ENCODE measurements at regions not wholly inside any gene's neighbourhood (a gene's known extent, or its start where the extent isn't known, plus 50 kb on each side); places are given as distances from the start of the nearest gene placed in this dataset.

- Histone ChIP-seq H3K4me1 (replicated peaks; ENCODE audit: insufficient read depth) (no peaks in the 10 kb centered on the region), H2AFZ (no peak overlapping the region), H3K9me2 (ENCODE audit: insufficient read depth) (0 out of 2 replicates have a peak, but pooled peaks cover 3% of the 10 kb centered on the region), H3K4me2 (no peak overlapping the region), H3K9me3 (ENCODE audit: insufficient read depth, low read depth) (no peaks in the 10 kb centered on the region), H3K4me3 (no peak overlapping the region), H3F3A (ENCODE audit: insufficient read depth, low read depth) (no peaks in the 10 kb centered on the region), H4K20me1 (ENCODE audit: insufficient read depth) (no peaks in the 10 kb centered on the region), H3K79me2 (ENCODE audit: low read depth) (no peaks in the 10 kb centered on the region), H3K27ac (no peak overlapping the region), H3K27me3 (ENCODE audit: insufficient read depth, low read depth) (no peaks in the 10 kb centered on the region), H3K36me3 (ENCODE audit: low read depth) (no peaks in the 10 kb centered on the region)
- no TSS peak for BruUV-seq (replicated peaks)
- TF ChIP-seq EZH2 (IDR thresholded peaks at IDR 0.05; ENCODE audit: low read depth) = no peak
- TF ChIP-seq, protein P1, sequence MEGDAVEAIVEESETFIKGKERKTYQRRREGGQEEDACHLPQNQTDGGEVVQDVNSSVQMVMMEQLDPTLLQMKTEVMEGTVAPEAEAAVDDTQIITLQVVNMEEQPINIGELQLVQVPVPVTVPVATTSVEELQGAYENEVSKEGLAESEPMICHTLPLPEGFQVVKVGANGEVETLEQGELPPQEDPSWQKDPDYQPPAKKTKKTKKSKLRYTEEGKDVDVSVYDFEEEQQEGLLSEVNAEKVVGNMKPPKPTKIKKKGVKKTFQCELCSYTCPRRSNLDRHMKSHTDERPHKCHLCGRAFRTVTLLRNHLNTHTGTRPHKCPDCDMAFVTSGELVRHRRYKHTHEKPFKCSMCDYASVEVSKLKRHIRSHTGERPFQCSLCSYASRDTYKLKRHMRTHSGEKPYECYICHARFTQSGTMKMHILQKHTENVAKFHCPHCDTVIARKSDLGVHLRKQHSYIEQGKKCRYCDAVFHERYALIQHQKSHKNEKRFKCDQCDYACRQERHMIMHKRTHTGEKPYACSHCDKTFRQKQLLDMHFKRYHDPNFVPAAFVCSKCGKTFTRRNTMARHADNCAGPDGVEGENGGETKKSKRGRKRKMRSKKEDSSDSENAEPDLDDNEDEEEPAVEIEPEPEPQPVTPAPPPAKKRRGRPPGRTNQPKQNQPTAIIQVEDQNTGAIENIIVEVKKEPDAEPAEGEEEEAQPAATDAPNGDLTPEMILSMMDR (conservative IDR thresholded peaks at IDR 0.05) = no peak
- POLR2A ChIA-PET (ENCODE audit: unreplicated experiment) = interaction anchor here (0.7 kb wide), 1 partner anchor 1558 kb away, joined by 3 read pairs; no protein-coding TSS in a partner anchor
- no peak for DNase-seq
- intact Hi-C loops (cut with micrococcal nuclease; ENCODE audit: unreplicated experiment) = no loop called here
- CTCF ChIA-PET = no interaction called here
Measured at GRCh38 chr10:20976891-20977290, 79.8 kb upstream of the NEBL start.

DNA sequence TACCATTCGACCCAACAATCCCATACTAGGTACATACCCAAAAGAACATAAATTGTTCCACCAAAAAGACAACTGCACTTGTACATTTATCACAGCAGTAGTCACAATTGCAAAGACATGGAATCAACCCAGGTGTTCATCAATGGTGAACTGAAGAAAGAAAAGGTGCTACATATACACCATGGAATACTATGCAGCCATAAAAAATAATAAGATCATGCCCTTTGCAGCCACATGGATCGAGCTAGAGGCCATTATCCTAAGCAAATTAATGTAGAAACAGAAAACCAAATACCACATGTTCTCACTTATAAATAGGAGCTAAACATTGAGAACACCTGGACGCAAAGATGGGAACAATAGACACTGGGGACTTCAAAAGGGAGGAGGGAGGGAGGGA lies 79.3 kb upstream of the NEBL start:
- H4K20me1 ChIP-seq (ENCODE audit: insufficient read depth) = no peaks in the 10 kb centered on the region
- H3K36me3 ChIP-seq (ENCODE audit: low read depth) = no peaks in the 10 kb centered on the region
- intact Hi-C loops (cut with micrococcal nuclease; ENCODE audit: unreplicated experiment) = no loop called here
- H3K9me3 ChIP-seq (ENCODE audit: insufficient read depth, low read depth) = no peaks in the 10 kb centered on the region
- no peak overlapping the region for H3K27ac ChIP-seq
- H3K4me3 ChIP-seq = no peak overlapping the region
- no peak overlapping the region for H2AFZ ChIP-seq
- no peaks in the 10 kb centered on the region for H3K27me3 ChIP-seq (ENCODE audit: insufficient read depth, low read depth)
- TF ChIP-seq EZH2 (IDR thresholded peaks at IDR 0.05; ENCODE audit: low read depth) = no peak
- TF ChIP-seq, protein P1 (conservative IDR thresholded peaks at IDR 0.05) = no peak
- no peaks in the 10 kb centered on the region for H3F3A ChIP-seq (ENCODE audit: insufficient read depth, low read depth)
- DNase-seq = no peak
- ChIA-PET POLR2A (ENCODE audit: unreplicated experiment) (interaction anchor here (0.7 kb wide), 1 partner anchor 86 kb away, joined by 3 read pairs; no protein-coding TSS in a partner anchor), CTCF (no interaction called here)
- BruUV-seq (replicated peaks) = no TSS peak
- H3K4me2 ChIP-seq = no peak overlapping the region
- no peaks in the 10 kb centered on the region for H3K79me2 ChIP-seq (ENCODE audit: low read depth)
- no peaks in the 10 kb centered on the region for H3K4me1 ChIP-seq (replicated peaks; ENCODE audit: insufficient read depth)
- 0 out of 2 replicates have a peak, but pooled peaks cover 3% of the 10 kb centered on the region for H3K9me2 ChIP-seq (ENCODE audit: insufficient read depth)

GRCh38 chr10:20975236-20975635 lies 78.1 kb upstream of the NEBL start:
- Histone ChIP-seq H3K4me2 (no peak overlapping the region), H4K20me1 (ENCODE audit: insufficient read depth) (no peaks in the 10 kb centered on the region), H3K79me2 (ENCODE audit: low read depth) (no peaks in the 10 kb centered on the region), H3K9me3 (ENCODE audit: insufficient read depth, low read depth) (no peaks in the 10 kb centered on the region), H3K4me3 (no peak overlapping the region), H3K4me1 (replicated peaks; ENCODE audit: insufficient read depth) (no peaks in the 10 kb centered on the region), H3F3A (ENCODE audit: insufficient read depth, low read depth) (no peaks in the 10 kb centered on the region), H3K9me2 (ENCODE audit: insufficient read depth) (0 out of 2 replicates have a peak, but pooled peaks cover 3% of the 10 kb centered on the region), H2AFZ (no peak overlapping the region), H3K36me3 (ENCODE audit: low read depth) (no peaks in the 10 kb centered on the region), H3K27ac (no peak overlapping the region), H3K27me3 (ENCODE audit: insufficient read depth, low read depth) (no peaks in the 10 kb centered on the region)
- intact Hi-C loops (cut with micrococcal nuclease; ENCODE audit: unreplicated experiment) = no loop called here
- ChIA-PET POLR2A (ENCODE audit: unreplicated experiment) (no interaction called here), CTCF (no interaction called here)
- TF ChIP-seq, protein P1 (conservative IDR thresholded peaks at IDR 0.05) = no peak
- no peak for TF ChIP-seq EZH2 (IDR thresholded peaks at IDR 0.05; ENCODE audit: low read depth)
- DNase-seq = no peak
- BruUV-seq (replicated peaks) = no TSS peak
